H1 (cell line): ENCODE measurements at regions not wholly inside any gene's neighbourhood (a gene's known extent, or its start where the extent isn't known, plus 50 kb on each side); places are given as distances from the start of the nearest gene placed in this dataset.

Source experiments
- CTCF ChIA-PET: fragments of 300-600 bp; sonication (Branson Sonifier 250); formaldehyde crosslinking; loops from one replicate; lab custom pipeline; 2021; ENCODE audit not compliant: partially characterized antibody; lab: Charles Lee
- POLR2A ChIA-PET: fragments of 300-600 bp; sonication (Branson Sonifier 250); formaldehyde crosslinking; loops from one replicate; lab custom pipeline; 2021; ENCODE audit warnings: inconsistent platforms; ENCODE audit not compliant: partially characterized antibody; lab: Charles Lee
- DNase-seq, 2 experiments: peaks; one replicate each; pipeline versions ENCODE4 v3.0.0 to v3.0.0-alpha.2; 2010 to 2022; ENCODE audit warnings: low spot score in 2 of 2, low read depth in 1 of 2, mixed read lengths in 1 of 2
- FAIRE-seq: peaks from 2 replicates; lab custom pipeline; 2011; peaks lifted over from hg19 to GRCh38; lab: Jason Lieb, UNC
- H2AFZ ChIP-seq: 2 replicates; pipeline ENCODE4 v1.8.1; 2012; ENCODE audit warnings: low read length, inconsistent platforms
- H2AK5ac ChIP-seq: 2 replicates; pipeline ENCODE4 v1.6.1; 2013; ENCODE audit warnings: low read depth, low read length
- H2BK120ac ChIP-seq: replicated peaks from 2 replicates; pipeline ENCODE3; 2013; ENCODE audit warnings: low read depth, low read length, inconsistent platforms
- H2BK12ac ChIP-seq: 2 replicates; pipeline ENCODE4 v1.6.1; 2013; ENCODE audit warnings: low read depth, low read length
- H2BK15ac ChIP-seq: 2 replicates; pipeline ENCODE4 v1.6.1; 2013; ENCODE audit warnings: low read length
- H2BK20ac ChIP-seq: 2 replicates; pipeline ENCODE4 v1.6.1; 2013; ENCODE audit warnings: low read length
- H2BK5ac ChIP-seq: 2 replicates; pipeline ENCODE4 v1.6.1; 2013; ENCODE audit warnings: low read depth, low read length
- H3K14ac ChIP-seq: 2 replicates; pipeline ENCODE4 v1.6.1; 2013; ENCODE audit warnings: inconsistent platforms; ENCODE audit not compliant: insufficient read length
- H3K18ac ChIP-seq: 2 replicates; pipeline ENCODE4 v1.6.1; 2013; ENCODE audit warnings: low read length; ENCODE audit errors: extremely low read depth
- H3K23ac ChIP-seq: 2 replicates; pipeline ENCODE4 v1.6.1; 2013; ENCODE audit warnings: inconsistent platforms; ENCODE audit not compliant: insufficient read length
- H3K23me2 ChIP-seq: 2 replicates; pipeline ENCODE4 v1.6.1; 2013; ENCODE audit warnings: low read depth, low read length
- H3K27ac ChIP-seq: 2 replicates; pipeline ENCODE4 v1.6.1; 2011; ENCODE audit warnings: low read depth, low read length, inconsistent platforms
- H3K27me3 ChIP-seq, 4 experiments: replicated peaks in 1 of 4; 1 replicate in 1 of 4; 2 replicates in 3 of 4; pipeline versions ENCODE4 v1.6.1 to v1.8.1; 2011 to 2013; ENCODE audit warnings: low read length in 3 of 4, mild to moderate bottlenecking in 3 of 4, inconsistent platforms in 2 of 4, mixed read lengths in 2 of 4, moderate library complexity in 1 of 4; ENCODE audit not compliant: control insufficient read depth in 3 of 4, insufficient read depth in 3 of 4; ENCODE audit errors: extremely low read depth in 1 of 4
- H3K36me3 ChIP-seq, 4 experiments: 2 replicates each; pipeline versions ENCODE4 v1.6.1 to v1.8.1; 2011 to 2013; ENCODE audit warnings: mild to moderate bottlenecking in 4 of 4, low read length in 3 of 4, moderate library complexity in 2 of 4, control low read depth in 1 of 4, inconsistent platforms in 1 of 4; ENCODE audit not compliant: insufficient read depth in 4 of 4, control insufficient read depth in 2 of 4
- H3K4ac ChIP-seq: replicated peaks from 2 replicates; pipeline ENCODE3; 2013; ENCODE audit warnings: low read length, low read depth, mixed read lengths, inconsistent platforms; ENCODE audit not compliant: insufficient read length
- H3K4me1 ChIP-seq, 4 experiments: replicated peaks in 1 of 4; 1 replicate in 1 of 4; 2 replicates in 3 of 4; pipeline versions ENCODE4 v1.6.1 to v1.8.1; 2011 to 2013; ENCODE audit warnings: low read length in 3 of 4, inconsistent platforms in 2 of 4, mixed read lengths in 1 of 4; ENCODE audit not compliant: insufficient read depth in 4 of 4, control insufficient read depth in 3 of 4
- H3K4me2 ChIP-seq, 2 experiments: 2 replicates each; pipeline versions ENCODE4 v1.6.1 to v1.8.1; 2011 to 2013; ENCODE audit warnings: low read depth in 2 of 2, low read length in 2 of 2, control low read depth in 1 of 2, inconsistent platforms in 1 of 2, mild to moderate bottlenecking in 1 of 2; ENCODE audit not compliant: insufficient read depth in 1 of 2
- H3K4me3 ChIP-seq, 4 experiments: fragments of 200-600, 300-600 bp in 1 of 4; sonication (generic), shearing (Covaris generic), sonication (Bioruptor Twin) in 1 of 4; 2 replicates each; pipeline versions ENCODE4 v1.5.1 to v1.8.1; 2011 to 2016; ENCODE audit warnings: low read length in 4 of 4, low read depth in 3 of 4, control low read depth in 2 of 4, inconsistent platforms in 2 of 4, mild to moderate bottlenecking in 2 of 4, mixed read lengths in 1 of 4, moderate library complexity in 1 of 4; ENCODE audit not compliant: insufficient read depth in 2 of 4; ENCODE audit errors: extremely low read depth in 1 of 4
- H3K56ac ChIP-seq: replicated peaks from 2 replicates; pipeline ENCODE3; 2013; ENCODE audit warnings: low read depth, mild to moderate bottlenecking, mixed read lengths, low read length, inconsistent platforms; ENCODE audit not compliant: insufficient read length
- H3K79me1 ChIP-seq: 2 replicates; pipeline ENCODE4 v1.6.1; 2013; ENCODE audit warnings: low read depth, low read length, control low read depth
- H3K79me2 ChIP-seq, 2 experiments: 2 replicates each; pipeline versions ENCODE4 v1.6.1 to v1.8.1; 2012 to 2013; ENCODE audit warnings: low read length in 2 of 2, mild to moderate bottlenecking in 2 of 2, inconsistent platforms in 1 of 2; ENCODE audit not compliant: insufficient read depth in 2 of 2, control insufficient read depth in 1 of 2
- H3K9ac ChIP-seq, 4 experiments: replicated peaks in 1 of 4; 1 replicate in 1 of 4; 2 replicates in 3 of 4; pipeline versions ENCODE4 v1.6.1 to v1.8.1; 2011 to 2013; ENCODE audit warnings: low read depth in 3 of 4, low read length in 3 of 4, control low read depth in 2 of 4, mild to moderate bottlenecking in 2 of 4, moderate library complexity in 2 of 4, inconsistent platforms in 1 of 4; ENCODE audit errors: extremely low read depth in 1 of 4
- H3K9me3 ChIP-seq, 2 experiments: 2 replicates each; pipeline versions ENCODE4 v1.6.1 to v1.8.1; 2012 to 2013; ENCODE audit warnings: mild to moderate bottlenecking in 2 of 2, moderate library complexity in 2 of 2, control low read depth in 1 of 2, inconsistent platforms in 1 of 2, low read depth in 1 of 2, low read length in 1 of 2, mixed read lengths in 1 of 2; ENCODE audit not compliant: insufficient read depth in 2 of 2
- H4K20me1 ChIP-seq, 2 experiments: replicated peaks in 1 of 2; 2 replicates each; pipeline versions ENCODE3 to v1.8.1; 2011 to 2013; ENCODE audit warnings: inconsistent platforms in 2 of 2, low read length in 2 of 2, mild to moderate bottlenecking in 1 of 2; ENCODE audit not compliant: insufficient read depth in 2 of 2, control insufficient read depth in 1 of 2
- H4K5ac ChIP-seq: 2 replicates; pipeline ENCODE4 v1.6.1; 2013; ENCODE audit warnings: low read length, low read depth, mixed read lengths, inconsistent platforms; ENCODE audit not compliant: insufficient read length
- H4K8ac ChIP-seq: 2 replicates; pipeline ENCODE4 v1.8.0; 2013; ENCODE audit warnings: mild to moderate bottlenecking, moderate library complexity, low read length, inconsistent platforms; ENCODE audit not compliant: insufficient read depth; ENCODE audit errors: extremely low read depth
- H4K91ac ChIP-seq: replicated peaks from 2 replicates; pipeline ENCODE3; 2013; ENCODE audit warnings: low read length, mixed read lengths, inconsistent platforms; ENCODE audit not compliant: insufficient read length
- CTBP2 ChIP-seq: IDR thresholded peaks from 2 replicates; pipeline ENCODE4 v1.7.0; 2011; ENCODE audit warnings: borderline replicate concordance, mild to moderate bottlenecking, moderate library complexity, mixed read lengths, low read length; ENCODE audit not compliant: insufficient read depth, insufficient read length
- RAD21 ChIP-seq, 2 experiments: IDR thresholded peaks in 1 of 2; conservative IDR thresholded peaks in 1 of 2; 2 replicates each; pipeline ENCODE4 v1.6.1; 2011; ENCODE audit warnings: low read depth in 2 of 2, low read length in 2 of 2, improper control_type of control experiment in 1 of 2, inconsistent platforms in 1 of 2, mild to moderate bottlenecking in 1 of 2, moderate library complexity in 1 of 2
- WGBS, 2 experiments: shearing (Covaris generic) in 1 of 2; methylation state at CpG; one replicate each; pipeline versions ENCODE4 v1.1.6 to v1.1.7; 2013 to 2015; ENCODE audit warnings: low lambda C conversion rate in 2 of 2, mixed read lengths in 2 of 2, inconsistent platforms in 1 of 2, low coverage in 1 of 2, missing lambda C conversion rate in 1 of 2; ENCODE audit not compliant: insufficient replicate concordance in 2 of 2, insufficient coverage in 1 of 2, insufficient read length in 1 of 2; ENCODE audit errors: extremely low coverage in 1 of 2, missing lambda C conversion rate in 1 of 2; 5-methylcytosine and 5-hydroxymethylcytosine counted together

DNA sequence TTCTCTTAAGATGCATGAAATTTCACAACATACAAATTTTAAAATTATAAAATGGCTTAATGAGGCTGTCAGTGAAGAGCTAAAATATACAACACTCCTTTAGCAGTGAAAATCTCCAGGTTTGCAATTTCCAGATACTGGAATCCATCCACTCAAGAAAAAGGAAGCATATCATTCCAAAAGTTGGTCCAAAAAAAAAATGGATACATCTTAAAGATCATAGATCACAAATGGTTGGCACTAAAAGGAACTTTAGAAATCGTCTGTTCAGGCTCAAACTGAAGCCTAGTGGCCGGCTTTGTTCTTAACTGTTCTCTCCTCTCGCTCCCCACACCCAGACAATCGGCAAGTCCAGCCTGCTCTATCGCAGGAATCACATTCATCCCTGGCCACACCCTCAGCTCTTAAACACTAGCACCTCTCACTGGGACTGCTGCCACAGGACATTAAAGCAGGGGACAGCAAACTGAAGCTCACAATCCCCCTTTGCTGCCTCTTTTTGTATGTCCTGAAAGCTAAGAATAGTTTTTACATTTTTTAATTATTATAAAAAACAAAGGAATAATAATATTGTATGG lies 130.3 kb upstream of the CDIN1 start:
- Histone ChIP-seq H3K36me3 (no peaks in the 10 kb centered on the region), H3K27me3 (no peaks in the 10 kb centered on the region), H2BK20ac (no peak overlapping the region), H3K23ac (no peak overlapping the region), H3K27ac (no peak overlapping the region), H3K9me3 (no peaks in the 10 kb centered on the region), H3K79me1 (no peaks in the 10 kb centered on the region), H2BK12ac (no peak overlapping the region), H2AK5ac (no peak overlapping the region), H4K91ac (no peak overlapping the region), H3K4ac (no peak overlapping the region), H2BK120ac (no peak overlapping the region), H3K4me1 (0 out of 7 replicates have a peak, but pooled peaks cover 0 to 2% (median 0%) of the 10 kb centered on the region in 4 experiments), H4K20me1 (no peaks in the 10 kb centered on the region), H3K9ac (no peak overlapping the region), H2BK5ac (no peak overlapping the region), H3K4me3 (no peak overlapping the region), H2AFZ (0 out of 2 replicates have a peak overlapping the region, but pooled peaks have one; percentile 24), H4K5ac (no peak overlapping the region), H3K56ac (no peak overlapping the region), H3K23me2 (no peaks in the 10 kb centered on the region; the same call in 1 of the 2 replicates), H3K14ac (no peak overlapping the region), H2BK15ac (no peak overlapping the region), H4K8ac (no peak overlapping the region), H3K18ac (no peak overlapping the region), H3K4me2 (no peak overlapping the region), H3K79me2 (no peaks in the 10 kb centered on the region)
- WGBS, 2 experiments, result 64% methylated on average over 5 of the region's 5 CpGs; no CpG with 5 or more reads in 1 of the 2 experiments
- TF ChIP-seq RAD21 (IDR thresholded peaks at IDR 0.05 in 1 of 2, conservative IDR thresholded peaks at IDR 0.05 in 1 of 2; ENCODE audit: low read depth in 2 of 2, low read length in 2 of 2), result peak; percentile 24 to 47
- no peak for TF ChIP-seq CTBP2
- DNase-seq (no peak), FAIRE-seq (no peak)
- ChIA-PET CTCF (interaction anchor here (0.6 to 1.4 kb wide), 6 partner anchors 10 to 742 kb away, joined by 3 to 5 read pairs (median 4); no protein-coding TSS in a partner anchor), POLR2A (no interaction called here)
